ENCODE measurements at regions not wholly inside any gene's neighbourhood (a gene's known extent, or its start where the extent isn't known, plus 50 kb on each side); places are given as distances from the start of the nearest gene placed in this dataset.

- no peak for DNase-seq
Observed at GRCh38 chr6:106035655-106036054, 50.5 kb upstream of the PRDM1 start.

- no peak for DNase-seq
Observed at GRCh38 chr6:106033806-106034205, 52.3 kb upstream of the PRDM1 start.

- no peak for DNase-seq
Observed at GRCh38 chr6:106027758-106028157, 58.4 kb upstream of the PRDM1 start.

GRCh38 chr6:106026748-106027715, 59.1 kb upstream of the PRDM1 start:
- DNase-seq: no peak

GRCh38 chr6:106025655-106026054, 60.5 kb upstream of the PRDM1 start:
- DNase-seq: no peak

- no peak for DNase-seq
Observed at GRCh38 chr6:106022801-106023200, 63.3 kb upstream of the PRDM1 start.

GRCh38 chr6:106017454-106017853, 68.7 kb upstream of the PRDM1 start:
- DNase-seq: no peak

- DNase-seq: no peak
Observed at GRCh38 chr6:106014955-106015354, 71.2 kb upstream of the PRDM1 start.

- no peak for DNase-seq
Observed at GRCh38 chr6:106011476-106011875, 74.7 kb upstream of the PRDM1 start.

- DNase-seq: no peak
Observed at GRCh38 chr6:106005954-106006353, 80.2 kb upstream of the PRDM1 start.

GRCh38 chr6:106005013-106005412, 81.1 kb upstream of the PRDM1 start:
- DNase-seq: no peak

GRCh38 chr6:106003268-106003987, 82.7 kb upstream of the PRDM1 start:
- DNase-seq: no peak

GRCh38 chr6:106002005-106002404, 84.1 kb upstream of the PRDM1 start:
- no peak for DNase-seq

GRCh38 chr6:106000935-106001334, 85.2 kb upstream of the PRDM1 start:
- DNase-seq: no peak

- no peak for DNase-seq
Observed at GRCh38 chr6:105997482-105997881, 88.7 kb upstream of the PRDM1 start.

GRCh38 chr6:105995391-105995865, 90.7 kb upstream of the PRDM1 start:
- DNase-seq: no peak

- peak; percentile 50 for DNase-seq
Observed at GRCh38 chr6:105994591-105995390, 91.3 kb upstream of the PRDM1 start.

- peak; percentile 66 for DNase-seq
Observed at GRCh38 chr6:105994118-105994590, 92.0 kb upstream of the PRDM1 start.

- no peak for DNase-seq
Observed at GRCh38 chr6:105993341-105994117, 92.6 kb upstream of the PRDM1 start.

- peak; percentile 92 for DNase-seq
Observed at GRCh38 chr6:105992315-105992961, 93.7 kb upstream of the PRDM1 start.

- DNase-seq: no peak
Observed at GRCh38 chr6:105991561-105992314, 94.4 kb upstream of the PRDM1 start.
